HCT116 (cell line): ENCODE measurements at regions not wholly inside any gene's neighbourhood (a gene's known extent, or its start where the extent isn't known, plus 50 kb on each side); places are given as distances from the start of the nearest gene placed in this dataset.

Experiments
- CBX3 ChIP-seq: IDR thresholded peaks from 2 replicates; pipeline ENCODE4 v1.6.1; 2012; ENCODE audit warnings: low read depth
- CTCF ChIP-seq, 3 experiments: fragments of 200-600 bp in 1 of 3; sonication (generic) in 1 of 3; IDR thresholded peaks in 2 of 3; conservative IDR thresholded peaks in 1 of 3; 2 replicates each; pipeline ENCODE4 v1.5.1; 2012 to 2017; ENCODE audit warnings: low read depth in 2 of 3, low read length in 2 of 3, antibody characterized with exemption in 1 of 3, borderline replicate concordance in 1 of 3, control low read depth in 1 of 3, mild to moderate bottlenecking in 1 of 3, mixed read lengths in 1 of 3, mixed run types in 1 of 3, moderate library complexity in 1 of 3; ENCODE audit not compliant: insufficient read depth in 1 of 3
- ELF1 ChIP-seq: IDR thresholded peaks from 2 replicates; pipeline ENCODE4 v1.6.1; 2012; ENCODE audit warnings: low read depth, borderline replicate concordance
- EZH2 ChIP-seq: fragments of 200-600 bp; sonication (generic); IDR thresholded peaks from 2 replicates; pipeline ENCODE4 v1.6.1; 2017; ENCODE audit warnings: antibody characterized with exemption, mixed run types
- EZH2phosphoT487 ChIP-seq: fragments of 200-600 bp; IDR thresholded peaks from 2 replicates; pipeline ENCODE4 v1.6.1; 2018; ENCODE audit warnings: antibody characterized with exemption, borderline replicate concordance
- FOSL1 ChIP-seq: IDR thresholded peaks from 2 replicates; pipeline ENCODE4 v1.6.1; 2012; ENCODE audit warnings: low read depth
- MAX ChIP-seq: IDR thresholded peaks from 2 replicates; pipeline ENCODE4 v1.6.1; 2012
- POLR2A ChIP-seq: IDR thresholded peaks from 2 replicates; pipeline ENCODE4 v1.7.0; 2011; ENCODE audit warnings: borderline replicate concordance; ENCODE audit not compliant: insufficient read depth, insufficient read length; ENCODE audit errors: extremely low read depth
- POLR2AphosphoS5 ChIP-seq: IDR thresholded peaks from 2 replicates; pipeline ENCODE4 v1.6.1; 2011; ENCODE audit warnings: mild to moderate bottlenecking, low read depth, low read length, moderate library complexity
- RAD21 ChIP-seq: IDR thresholded peaks from 2 replicates; pipeline ENCODE4 v1.6.1; 2012; ENCODE audit warnings: low read depth, mild to moderate bottlenecking
- REST ChIP-seq: IDR thresholded peaks from 2 replicates; pipeline ENCODE4 v1.6.1; 2012; ENCODE audit warnings: low read depth
- SP1 ChIP-seq: IDR thresholded peaks from 2 replicates; pipeline ENCODE4 v1.6.1; 2012; ENCODE audit warnings: low read depth
- TCF7L2 ChIP-seq: IDR thresholded peaks from 2 replicates; pipeline ENCODE4 v1.7.0; 2011; ENCODE audit warnings: borderline replicate concordance, inconsistent platforms; ENCODE audit not compliant: insufficient read depth, insufficient read length; ENCODE audit errors: extremely low read depth

GRCh38 chr2:30046396-30046795 is 100.4 kb upstream of the YPEL5 start:
- TF ChIP-seq CTCF (IDR thresholded peaks at IDR 0.05 in 2 of 3, conservative IDR thresholded peaks at IDR 0.05 in 1 of 3; ENCODE audit: borderline replicate concordance in 1 of 3, insufficient read depth in 1 of 3, low read depth in 2 of 3, low read length in 2 of 3), result no peak
- TF ChIP-seq POLR2AphosphoS5, result no peak
- TF ChIP-seq POLR2A, result no peak
- no peak for TF ChIP-seq EZH2phosphoT487
- no peak for TF ChIP-seq SP1
- no peak for TF ChIP-seq TCF7L2
- no peak for TF ChIP-seq CBX3
- no peak for TF ChIP-seq REST
- no peak for TF ChIP-seq RAD21
- TF ChIP-seq MAX, result no peak
- no peak for TF ChIP-seq EZH2
- no peak for TF ChIP-seq FOSL1
- no peak for TF ChIP-seq ELF1
